ENCODE measurements at regions not wholly inside any gene's neighbourhood (a gene's known extent, or its start where the extent isn't known, plus 50 kb on each side); places are given as distances from the start of the nearest gene placed in this dataset.

DNA sequence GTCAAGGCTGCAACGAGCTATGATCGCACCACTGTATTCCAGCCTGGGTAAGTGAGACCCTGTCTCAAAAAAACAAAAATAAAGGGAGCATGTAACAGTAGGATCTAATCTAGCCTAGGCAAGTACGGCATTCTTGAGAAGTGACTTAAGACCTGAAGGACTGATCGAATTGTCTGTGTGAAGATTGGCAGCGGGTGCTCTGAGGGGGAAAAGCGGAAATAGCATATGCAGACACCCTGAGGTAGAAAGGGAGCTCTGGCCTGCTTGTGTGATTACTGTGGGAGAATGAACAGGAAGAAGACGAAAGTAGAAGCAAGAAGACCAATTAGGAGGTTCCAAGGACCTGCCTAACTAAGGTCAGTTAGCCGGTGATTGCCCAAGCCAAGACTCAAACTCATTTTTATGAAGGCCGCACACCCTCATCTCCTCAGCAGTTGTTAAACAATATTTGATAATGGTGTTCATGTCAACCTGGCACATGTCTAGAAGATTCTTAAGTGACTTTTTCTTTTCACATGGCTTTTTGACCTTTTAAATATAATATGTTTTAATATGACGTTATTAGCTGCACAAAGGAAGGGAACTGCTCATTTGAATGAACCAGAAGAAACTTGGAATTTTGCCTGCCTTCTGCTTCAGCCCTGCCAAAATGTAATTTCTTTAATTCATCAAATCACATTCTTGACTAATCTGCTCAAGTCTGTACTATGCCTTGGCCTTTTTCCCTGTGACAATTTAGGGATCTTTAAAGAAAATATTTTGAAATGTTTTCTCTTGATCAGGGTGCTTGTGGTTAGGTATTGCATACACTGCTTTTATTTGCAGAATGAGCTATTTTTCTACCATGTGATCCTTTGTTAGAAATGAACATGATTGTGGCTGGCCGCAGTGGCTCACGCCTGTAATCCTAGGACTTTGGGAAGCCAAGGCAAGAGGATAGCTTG lies 289.2 kb upstream of the DMRT1 start:
- DNase-seq = no peak

DNA sequence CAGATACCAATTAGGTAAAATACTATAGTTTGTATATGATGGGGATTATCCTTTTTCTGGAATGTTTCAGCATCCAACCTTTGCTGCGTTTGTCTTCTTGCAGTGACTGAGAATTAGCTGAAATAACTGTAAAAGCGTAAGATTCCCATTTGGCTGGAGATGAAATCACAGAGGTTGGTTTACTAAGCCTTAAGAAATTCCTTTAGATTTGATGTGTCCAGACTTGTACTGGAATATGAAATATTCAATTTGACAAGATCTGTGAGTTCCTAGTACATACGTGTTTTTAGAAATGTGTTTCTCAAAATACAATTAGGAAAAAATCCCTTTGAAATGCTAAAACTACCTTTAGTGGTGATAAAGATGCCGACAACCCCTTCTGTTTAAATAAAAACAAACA lies 286.0 kb upstream of the DMRT1 start:
- no peak for DNase-seq

DNA sequence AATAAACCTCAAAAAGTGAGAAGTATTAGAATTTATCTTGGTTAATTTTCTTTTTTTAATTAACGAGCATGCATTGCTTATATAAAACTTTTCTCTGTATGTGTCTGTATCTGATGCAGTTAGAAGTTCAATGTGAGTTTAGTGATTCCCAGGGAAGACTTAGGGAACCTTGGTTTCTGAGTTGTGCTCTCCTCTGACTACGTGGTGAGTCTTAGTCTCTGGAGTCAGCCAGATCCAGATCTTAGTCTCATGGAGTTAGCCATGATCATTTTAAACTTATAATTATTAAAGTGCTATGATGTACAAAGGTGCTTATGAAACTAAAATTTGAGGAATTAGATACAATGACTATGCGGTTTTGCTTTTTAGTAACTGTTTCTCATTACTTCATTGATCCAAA lies 285.3 kb upstream of the DMRT1 start:
- no peak for DNase-seq

DNA sequence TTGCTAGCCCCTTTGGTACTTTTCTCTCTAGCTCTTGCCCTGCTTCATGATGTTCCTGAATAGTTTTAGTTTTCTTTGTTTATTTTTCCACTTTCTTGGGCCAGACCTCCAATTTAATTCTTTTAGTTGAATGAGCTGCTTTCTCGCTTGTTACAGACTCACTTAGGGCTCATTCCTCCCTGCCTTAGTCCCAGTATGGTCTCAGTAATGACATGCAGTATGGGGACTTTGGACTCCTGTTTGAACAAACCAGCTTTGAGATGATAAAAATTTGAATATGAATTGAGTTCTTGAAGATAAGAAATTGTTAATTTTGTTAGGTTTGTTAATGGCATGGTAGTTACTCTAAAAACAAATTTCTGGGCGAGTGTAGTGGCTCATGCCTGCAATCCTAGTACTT lies 284.8 kb upstream of the DMRT1 start:
- DNase-seq = no peak

DNA sequence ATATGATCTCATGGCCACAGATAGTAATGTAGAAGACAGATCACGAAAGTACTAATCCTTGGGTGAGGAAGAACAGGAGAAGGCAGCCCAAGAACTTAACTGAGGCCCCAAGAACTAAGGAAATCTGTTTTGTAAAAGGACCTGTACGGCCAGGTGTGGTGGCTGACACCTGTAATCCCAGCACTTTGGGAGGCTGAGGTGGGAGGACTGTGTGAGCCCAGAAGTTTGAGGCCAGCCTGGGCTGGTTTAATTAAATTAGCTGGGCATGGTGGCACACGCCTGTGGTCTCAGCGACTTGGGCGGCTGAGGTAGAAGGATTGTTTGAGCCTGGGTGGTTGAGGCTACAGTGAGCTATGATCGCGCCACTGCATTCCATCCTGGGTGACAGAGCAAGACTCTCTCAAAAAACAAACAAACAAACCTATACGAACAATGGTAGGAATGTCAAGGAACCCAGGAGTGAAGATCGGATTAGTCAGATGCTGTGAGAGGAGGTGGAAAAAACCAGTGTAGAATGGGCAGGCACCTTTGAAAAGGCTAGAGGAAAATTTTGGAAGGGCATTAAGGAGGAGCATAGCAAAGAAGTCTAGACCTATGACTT lies 283.8 kb upstream of the DMRT1 start:
- no peak for DNase-seq

DNA sequence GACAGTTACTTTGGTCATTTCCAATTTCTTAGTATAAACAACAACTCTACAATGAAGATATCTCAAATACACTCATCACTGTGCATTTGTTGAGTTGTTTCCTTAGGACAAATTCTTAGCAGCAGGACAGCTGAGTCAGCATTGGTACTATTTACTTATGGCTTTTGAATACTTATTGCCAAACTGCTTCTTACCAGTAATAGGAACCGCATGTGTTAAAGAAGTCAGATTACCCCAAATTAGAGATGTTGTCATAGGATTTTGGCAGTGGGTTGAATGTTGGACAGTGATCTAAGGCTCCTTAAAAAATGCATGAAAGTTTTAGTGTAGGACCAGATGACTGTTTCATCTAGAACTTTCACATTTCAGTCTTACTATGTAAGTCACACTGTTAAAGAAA lies 280.1 kb upstream of the DMRT1 start:
- no peak for DNase-seq

DNA sequence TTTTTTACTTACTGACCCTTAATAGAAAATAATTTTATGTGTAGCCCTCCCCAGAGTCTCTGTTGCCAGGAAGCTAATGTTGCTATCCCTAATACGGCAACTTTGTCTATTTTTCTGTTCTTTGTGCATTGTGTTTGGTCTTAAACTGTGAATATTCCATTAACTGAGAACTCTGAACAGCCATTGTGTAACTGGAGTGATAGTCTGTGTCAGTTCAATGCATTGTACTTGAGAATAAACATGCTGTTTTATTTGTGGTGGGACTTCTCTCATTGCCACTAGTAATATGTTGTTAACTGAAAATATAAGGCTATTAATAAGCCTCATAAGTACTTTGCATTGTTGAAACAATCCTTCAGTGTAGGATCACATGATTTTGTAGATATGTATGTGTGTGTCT lies 278.3 kb upstream of the DMRT1 start:
- DNase-seq = no peak

DNA sequence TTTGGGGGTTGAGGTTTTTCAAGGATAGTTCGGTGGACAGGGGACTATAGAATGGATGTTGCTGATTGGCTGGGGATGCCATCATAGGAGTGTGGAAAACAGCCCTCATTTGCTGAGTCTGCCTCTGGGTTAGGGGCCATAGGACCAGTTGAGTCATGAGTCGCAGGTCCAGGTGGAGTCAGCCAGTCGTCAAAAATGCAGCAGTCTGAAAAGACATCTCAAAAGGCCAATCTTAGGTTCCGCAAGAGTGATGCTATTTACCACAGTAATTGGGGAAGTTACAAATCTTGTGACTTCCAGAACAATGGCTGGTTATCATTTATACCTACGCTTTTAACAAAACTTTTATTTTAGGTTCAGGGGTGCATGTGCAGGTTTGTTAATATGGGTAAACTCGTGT lies 276.0 kb upstream of the DMRT1 start:
- DNase-seq = no peak

DNA sequence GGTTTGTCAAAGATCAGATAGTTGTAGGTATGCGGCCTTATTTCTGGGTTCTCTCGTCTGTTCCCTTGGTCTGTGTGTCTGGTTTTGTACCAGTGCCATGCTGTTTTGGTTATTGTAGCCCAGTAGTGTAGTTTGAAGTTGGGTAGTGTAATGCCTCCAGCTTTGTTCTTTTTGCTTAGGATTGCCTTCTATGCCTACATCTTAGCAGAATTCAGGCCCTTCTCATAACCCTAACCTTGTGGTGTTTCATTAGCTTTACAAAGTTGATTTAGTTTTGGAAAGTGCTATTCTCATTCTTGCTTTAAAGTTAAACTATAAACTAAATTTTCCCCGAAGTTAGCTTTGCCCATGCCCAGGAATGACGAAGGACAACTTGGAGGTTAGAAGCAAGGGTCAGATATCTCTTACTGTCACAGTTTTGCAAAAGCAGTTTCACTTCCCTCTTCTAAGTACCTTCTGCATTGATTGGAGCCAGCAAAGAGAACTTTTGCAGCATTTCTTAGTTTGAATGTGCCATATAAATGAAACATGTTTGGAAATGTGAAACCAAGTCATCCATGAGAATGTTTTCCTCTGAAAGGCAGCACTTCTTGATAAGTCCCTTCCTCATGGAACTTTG lies 274.3 kb upstream of the DMRT1 start:
- DNase-seq = no peak

DNA sequence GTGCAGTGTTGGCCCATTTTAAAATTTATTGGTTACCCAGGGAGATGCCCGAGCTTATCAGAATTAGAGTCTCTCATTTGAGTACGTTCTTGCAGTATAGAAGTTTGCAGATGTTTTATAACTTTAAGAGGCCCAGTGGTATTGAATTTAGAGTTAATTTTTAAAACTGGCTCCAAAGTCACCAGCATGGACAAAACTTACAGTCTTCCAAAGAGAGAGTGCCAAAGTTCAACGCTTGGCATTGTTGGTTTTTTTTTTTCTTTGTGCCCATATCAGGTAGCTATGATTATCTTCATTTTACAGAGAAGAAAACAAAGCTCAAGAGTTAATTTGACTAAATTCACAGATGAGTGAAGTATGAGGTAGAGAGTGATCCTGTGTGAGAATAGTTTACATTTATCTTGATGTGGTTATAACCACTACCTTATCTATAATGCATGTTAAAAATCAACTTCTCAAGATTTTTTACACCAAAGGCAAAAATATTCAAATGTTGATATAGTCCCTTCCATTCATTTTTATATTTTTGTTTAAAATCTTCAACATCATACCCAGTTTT lies 273.7 kb upstream of the DMRT1 start:
- DNase-seq = no peak

DNA sequence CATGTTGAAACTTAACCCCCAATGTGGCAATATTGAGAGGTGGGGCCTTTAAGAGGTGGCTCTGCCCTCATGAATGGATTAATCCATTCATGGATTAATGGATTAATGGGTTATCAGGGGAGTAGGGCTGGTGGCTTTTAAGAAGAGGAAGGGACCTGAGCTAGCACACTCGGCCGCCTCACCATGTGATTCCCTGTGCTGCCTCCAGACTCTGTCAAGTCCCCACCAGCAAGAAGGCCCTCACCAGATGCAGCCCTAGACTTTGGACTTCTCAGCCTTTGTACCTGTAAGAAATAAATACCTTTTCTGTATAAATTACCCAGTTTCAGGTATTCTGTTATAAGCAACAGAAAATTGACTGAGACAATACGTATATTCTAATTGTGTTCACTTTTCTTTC lies 272.2 kb upstream of the DMRT1 start:
- no peak for DNase-seq

DNA sequence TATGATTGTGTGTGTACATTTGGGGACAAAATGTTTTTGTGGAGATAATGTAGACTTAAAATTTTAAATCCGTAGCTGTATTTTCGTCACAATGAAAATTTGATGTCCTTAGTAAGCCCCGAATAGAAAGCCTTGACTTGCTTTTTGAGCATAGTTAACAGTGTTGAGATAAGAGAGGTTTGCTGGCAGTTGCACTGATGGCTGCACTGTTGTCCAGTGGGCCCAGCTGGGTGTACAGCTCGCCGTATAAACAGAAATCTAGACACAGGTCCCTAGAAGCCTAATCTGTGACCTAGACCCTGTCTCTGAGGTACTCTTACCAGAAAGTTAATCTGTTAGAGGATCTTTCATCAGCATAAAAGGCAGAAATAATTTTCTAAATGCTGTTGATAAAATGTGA lies 271.3 kb upstream of the DMRT1 start:
- no peak for DNase-seq

DNA sequence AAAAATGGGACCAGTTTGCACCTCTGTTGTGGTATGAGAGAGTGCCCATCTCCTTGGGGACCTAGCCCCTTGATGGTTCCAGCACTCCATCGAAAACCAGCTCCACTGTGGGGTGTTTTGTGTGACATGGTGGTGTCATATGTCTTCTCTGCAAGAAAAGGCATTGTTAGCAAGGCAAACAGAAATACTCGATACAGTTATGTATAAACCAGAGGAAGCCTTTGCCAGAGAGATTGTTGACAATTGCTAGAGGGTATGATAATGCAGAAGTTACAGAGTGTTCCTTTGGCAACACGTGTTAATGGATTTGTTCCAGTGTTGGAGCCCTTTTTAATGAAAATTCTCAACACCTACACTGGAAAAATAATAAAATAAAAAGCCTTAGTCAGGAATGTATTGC lies 270.4 kb upstream of the DMRT1 start:
- no peak for DNase-seq

DNA sequence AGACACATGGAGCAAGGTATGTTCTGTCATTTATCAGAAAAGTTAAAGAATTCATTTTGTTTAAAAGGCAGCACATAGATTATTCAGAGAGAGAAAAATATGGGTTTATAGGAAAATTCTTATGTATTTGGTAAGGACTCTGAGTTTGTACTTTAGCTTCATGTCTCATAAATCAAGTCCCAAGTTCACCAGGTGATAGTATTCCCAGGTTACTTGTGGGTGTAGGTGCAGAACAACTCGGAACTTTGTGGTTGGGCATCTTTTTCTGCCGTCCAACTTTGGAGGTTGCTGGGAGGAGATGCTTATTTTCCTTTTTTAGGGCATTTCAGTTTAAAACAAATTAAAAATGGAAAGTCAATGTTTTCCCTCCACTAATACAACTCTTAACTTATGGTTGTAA lies 269.8 kb upstream of the DMRT1 start:
- no peak for DNase-seq

DNA sequence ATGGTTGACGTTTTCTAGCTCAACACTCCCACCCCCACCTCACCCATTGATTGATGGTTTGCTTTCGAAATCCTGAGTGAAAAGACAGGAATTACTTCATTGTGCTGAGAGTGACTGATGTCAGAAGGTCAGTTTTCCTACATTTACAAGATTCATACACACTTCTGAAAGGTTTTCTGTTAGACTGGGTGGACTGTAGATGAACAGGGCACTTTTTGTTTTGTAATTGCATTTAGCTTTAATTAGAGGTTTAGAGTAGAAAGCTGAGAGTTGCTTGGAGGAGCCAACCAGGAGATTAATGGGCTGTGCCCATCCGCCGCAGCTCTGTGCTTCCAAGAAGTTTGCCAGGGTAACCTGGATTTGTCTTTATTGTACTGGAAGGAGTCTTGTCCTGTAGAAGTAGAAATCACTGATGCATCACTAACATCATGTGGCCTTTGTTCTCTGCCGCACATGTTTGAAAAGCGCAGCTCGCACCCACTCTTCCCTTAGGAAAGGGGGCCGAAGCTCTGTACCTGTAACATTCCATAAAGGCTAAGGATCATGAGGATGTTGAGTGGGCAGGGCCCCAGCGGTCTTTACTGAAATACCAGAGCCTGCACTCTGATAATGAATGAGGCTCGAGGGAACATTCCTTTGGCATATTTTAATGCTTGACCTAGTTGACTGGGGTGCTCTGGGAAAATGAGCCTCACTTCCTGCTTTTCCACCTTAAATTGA lies 267.6 kb upstream of the DMRT1 start:
- DNase-seq = no peak

DNA sequence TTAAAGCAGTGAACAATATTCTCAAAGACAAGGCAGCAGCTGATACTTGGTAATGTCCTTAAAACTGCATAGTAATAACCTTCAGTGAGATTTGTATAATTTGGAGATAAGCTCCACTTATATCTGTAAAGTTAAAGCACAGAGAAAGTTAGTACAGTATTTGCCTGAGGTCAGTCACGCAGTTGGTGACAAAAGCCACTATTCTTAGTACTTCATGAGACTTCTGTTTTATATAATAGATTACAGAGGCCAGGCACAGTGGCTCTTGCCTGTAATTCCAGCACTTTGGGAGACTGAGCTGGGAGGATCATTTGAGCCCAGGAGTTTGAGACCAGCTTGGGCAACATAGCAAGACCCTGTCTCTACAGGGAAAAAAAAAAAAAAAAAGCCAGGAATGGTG lies 266.4 kb upstream of the DMRT1 start:
- no peak for DNase-seq

DNA sequence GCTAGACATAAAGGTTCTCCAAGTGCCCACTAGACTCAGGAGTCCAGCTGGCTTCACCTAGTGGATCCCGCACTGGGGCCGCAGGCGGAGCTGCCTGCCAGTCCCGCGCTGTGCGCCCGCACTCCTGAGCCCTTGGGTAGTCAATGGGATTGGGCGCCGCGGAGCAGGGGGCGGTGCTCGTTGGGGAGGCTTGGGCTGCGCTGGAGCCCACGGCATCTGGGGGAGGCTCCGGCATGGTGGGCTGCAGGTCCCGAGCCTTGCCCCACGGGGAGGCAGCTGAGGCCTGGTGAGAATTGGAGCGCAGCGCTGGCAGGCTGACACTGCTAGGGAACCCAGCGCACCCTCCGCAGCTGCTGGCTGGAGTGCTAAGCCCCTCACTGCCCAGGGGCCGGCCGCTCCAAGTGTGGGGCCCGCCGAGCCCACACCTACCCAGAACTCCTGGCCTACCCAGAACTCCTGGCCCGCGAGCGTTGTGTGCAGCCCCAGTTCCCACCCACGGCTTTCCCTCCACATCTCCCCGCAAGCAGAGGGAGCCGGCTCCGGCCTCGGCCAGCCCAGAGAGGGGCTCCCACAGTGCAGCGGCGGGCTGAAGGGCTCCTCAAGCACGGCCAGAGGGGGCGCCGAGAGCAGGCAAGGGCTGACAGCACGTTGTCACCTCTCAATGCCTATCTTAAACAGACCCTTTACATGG lies 260.7 kb upstream of the DMRT1 start:
- DNase-seq = no peak

DNA sequence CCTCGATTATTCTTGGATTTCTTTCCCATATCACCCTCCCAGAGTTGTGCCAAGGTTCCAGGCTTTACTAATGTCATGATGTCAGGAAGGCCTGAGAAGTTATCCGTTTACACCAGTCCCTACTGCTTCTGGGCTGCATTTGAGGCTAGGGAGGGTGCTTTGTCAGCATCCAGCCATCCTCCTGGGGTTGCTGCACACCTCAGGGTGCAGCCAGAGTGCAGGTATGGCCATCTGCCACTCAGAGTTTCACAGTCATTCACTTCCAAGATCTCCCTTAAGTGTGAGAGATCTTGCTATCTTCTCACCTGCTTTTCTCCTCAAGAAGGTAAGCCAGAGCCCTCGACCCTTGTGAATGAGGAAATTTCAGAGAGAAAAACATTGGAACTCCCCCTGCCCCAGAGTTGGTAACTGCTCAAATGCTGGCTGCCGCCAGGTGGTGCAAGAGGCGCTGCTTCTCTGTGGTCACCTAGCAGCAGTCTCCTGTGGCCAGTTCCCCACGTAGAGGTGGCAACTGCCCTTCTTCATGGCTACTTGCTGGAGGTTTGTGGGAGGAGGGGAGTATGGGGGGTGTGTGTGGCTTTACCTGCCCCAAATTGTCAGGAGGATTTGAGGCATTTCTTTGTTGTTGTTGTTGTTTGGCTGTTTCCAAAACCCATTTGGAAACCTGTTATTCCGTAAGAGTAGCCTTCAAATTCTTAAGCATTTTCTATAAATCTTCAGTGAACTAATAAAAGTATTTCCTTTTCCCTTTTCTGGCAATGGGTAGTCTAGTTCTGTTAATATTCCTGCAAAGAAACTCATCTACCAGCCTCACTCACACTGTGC lies 259.6 kb upstream of the DMRT1 start:
- DNase-seq = no peak

DNA sequence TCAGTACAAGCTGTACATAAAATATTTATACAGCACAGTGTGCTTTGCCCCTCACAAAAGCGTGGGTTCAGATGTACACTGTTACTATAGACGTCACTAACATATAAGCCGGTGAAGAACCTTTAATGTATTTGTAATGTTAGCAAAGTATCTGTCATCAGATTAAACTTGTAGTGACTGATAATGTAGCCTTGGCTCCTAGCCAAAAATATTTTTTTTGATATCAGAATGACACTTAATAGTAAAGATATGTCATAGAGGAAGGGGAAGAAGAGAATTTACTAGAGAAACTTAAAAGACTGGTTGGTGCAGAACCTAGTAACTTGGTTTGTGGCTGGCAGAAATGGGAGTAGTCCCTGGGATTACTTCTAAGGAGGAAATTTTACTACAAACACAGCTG lies 258.7 kb upstream of the DMRT1 start:
- DNase-seq = no peak

DNA sequence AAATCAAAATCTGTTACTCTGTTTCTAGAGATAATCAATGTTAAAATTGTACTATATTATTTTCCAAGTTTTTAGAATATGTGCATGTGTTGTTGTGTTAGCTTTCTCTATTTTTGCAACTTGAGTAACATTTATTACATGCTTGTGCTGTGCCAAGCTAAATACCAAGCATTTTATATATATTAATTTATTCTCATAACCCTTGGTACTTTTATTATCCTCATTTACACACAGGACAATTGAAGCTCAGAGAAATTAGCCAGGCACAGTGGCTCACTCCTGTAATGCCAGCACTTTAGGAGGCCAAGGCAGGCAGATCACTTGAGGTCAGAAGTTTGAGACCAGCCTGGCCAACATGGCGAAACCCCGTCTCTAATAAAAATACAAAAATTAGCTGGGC lies 254.0 kb upstream of the DMRT1 start:
- DNase-seq = no peak

DNA sequence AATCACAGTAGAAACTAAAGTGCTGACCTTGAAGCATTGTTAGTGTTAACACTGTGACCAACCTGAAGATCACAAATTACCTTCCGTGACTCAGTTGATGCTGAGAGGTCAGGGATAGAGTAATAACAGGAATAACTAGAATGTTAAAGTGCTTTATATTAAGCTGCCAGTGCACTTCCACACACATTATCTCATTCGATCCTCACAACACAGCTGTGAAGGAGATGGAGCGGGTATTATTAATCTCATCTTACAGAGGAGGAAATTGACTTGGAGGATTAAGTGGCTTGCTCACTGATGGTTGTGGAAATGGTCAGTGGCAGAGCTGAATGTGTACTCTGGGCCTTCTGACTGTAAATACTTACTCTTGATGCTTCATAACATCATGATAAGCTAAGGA lies 252.5 kb upstream of the DMRT1 start:
- no peak for DNase-seq

DNA sequence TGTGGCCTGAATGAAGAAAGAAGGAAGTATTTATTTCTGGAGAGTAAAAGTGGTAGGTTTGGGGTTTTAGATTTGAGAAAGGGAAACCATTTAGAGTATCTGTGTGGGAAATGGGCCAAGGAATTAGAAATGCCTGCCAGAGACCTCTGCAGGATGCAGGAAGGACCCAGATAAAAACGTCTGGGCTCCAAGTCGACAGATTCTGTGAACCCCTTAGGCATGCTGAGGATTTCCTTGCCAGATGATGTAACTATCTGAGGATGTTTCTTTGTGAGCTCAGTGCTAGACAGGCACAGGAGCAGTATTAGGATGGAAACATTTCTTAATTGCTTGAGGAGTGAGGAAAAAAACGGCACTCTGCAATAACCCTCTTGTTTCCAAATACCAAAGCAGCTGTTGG lies 251.8 kb upstream of the DMRT1 start:
- no peak for DNase-seq
